ENCODE measurements at regions not wholly inside any gene's neighbourhood (a gene's known extent, or its start where the extent isn't known, plus 50 kb on each side); places are given as distances from the start of the nearest gene placed in this dataset.
A peak's percentile ranks its signal among the peaks of the same experiment; 100 is the strongest.

DNA sequence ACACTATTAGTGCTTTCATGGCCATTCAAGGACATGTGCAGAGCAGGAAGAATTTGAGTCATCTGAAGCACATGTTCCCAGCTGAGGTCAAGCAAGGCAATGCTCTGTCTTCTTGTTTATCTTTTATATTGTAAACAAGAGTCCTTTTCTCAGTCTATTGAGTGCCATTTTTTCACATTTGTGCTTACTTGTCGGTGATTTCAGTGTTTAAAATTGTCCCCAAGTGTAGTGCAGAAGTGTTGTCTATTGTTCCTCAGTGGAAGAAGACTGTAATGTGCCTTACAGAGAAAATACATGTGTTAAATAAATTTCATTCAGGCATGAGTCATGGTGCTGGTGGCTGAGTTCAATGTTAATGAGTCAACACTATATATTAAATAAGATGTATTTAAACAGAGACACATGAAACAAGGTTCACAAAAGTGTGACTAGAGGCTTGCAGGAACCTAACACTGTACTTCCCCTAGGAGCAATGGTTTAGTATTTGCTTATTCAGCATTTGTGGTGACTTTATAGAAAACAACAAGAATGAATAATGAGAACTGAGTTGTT lies 391.1 kb downstream of the LRIG3 start:
- Histone ChIP-seq H3K27ac (no peak overlapping the region), H3K36me3 (no peaks in the 10 kb centered on the region), H3K27me3 (no peaks in the 10 kb centered on the region), H3K9me3 (ENCODE audit: low read depth) (no peaks in the 10 kb centered on the region), H3K4me1 (ENCODE audit: low read depth) (no peaks in the 10 kb centered on the region), H3K4me3 (no peak overlapping the region)
- DNase-seq (ENCODE audit: low read depth in 1 of 2, low spot score in 1 of 2), result peak in 1 of 2 donors; percentile 58
- TF ChIP-seq, protein P1, sequence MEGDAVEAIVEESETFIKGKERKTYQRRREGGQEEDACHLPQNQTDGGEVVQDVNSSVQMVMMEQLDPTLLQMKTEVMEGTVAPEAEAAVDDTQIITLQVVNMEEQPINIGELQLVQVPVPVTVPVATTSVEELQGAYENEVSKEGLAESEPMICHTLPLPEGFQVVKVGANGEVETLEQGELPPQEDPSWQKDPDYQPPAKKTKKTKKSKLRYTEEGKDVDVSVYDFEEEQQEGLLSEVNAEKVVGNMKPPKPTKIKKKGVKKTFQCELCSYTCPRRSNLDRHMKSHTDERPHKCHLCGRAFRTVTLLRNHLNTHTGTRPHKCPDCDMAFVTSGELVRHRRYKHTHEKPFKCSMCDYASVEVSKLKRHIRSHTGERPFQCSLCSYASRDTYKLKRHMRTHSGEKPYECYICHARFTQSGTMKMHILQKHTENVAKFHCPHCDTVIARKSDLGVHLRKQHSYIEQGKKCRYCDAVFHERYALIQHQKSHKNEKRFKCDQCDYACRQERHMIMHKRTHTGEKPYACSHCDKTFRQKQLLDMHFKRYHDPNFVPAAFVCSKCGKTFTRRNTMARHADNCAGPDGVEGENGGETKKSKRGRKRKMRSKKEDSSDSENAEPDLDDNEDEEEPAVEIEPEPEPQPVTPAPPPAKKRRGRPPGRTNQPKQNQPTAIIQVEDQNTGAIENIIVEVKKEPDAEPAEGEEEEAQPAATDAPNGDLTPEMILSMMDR (IDR thresholded peaks at IDR 0.05; ENCODE audit: low read depth, low read length), result no peak

DNA sequence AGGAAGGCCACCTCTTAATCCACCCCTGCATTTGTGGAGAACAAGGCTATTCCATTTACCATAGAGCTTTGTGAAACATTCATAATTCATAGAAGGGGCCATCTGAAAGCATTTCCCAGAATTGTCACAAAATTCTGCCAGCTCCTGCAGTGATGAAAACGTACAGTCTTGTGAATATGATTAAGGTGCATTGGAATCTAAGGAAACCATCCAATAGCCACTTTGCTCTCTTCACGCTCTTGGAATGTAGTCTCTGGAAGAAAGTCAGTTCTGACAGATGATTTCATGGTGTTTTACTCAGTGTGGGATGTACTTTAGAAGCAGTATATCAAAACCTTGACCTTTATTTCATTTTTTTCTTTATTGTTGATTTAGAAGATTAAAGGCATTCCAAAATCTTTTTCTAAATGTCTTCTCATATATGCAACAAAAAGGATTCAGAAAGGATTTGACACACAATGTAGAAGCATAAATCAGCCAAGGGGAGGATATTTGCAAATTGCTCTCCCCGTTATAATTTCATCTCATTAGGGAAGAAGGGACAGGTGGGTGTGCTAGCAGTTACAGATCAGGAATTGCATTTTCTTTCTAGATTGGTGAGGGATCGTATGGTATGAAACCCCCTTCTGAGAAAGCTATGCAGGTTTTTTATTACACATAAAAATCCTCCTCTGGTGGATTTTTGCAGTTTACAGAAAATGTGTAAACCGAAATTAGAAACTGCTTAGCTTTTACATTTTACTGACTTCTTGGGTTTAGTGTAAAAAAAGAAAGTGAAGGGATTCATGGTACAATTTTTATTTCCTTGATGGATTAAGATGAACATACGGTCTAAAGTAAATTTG lies 390.2 kb downstream of the LRIG3 start:
- Histone ChIP-seq H3K27ac (no peak overlapping the region), H3K4me3 (no peak overlapping the region), H3K27me3 (no peaks in the 10 kb centered on the region), H3K4me1 (ENCODE audit: low read depth) (no peaks in the 10 kb centered on the region), H3K36me3 (no peaks in the 10 kb centered on the region), H3K9me3 (ENCODE audit: low read depth) (no peaks in the 10 kb centered on the region)
- peak in 1 of 2 donors; percentile 92 for DNase-seq (ENCODE audit: low read depth in 1 of 2, low spot score in 1 of 2)
- TF ChIP-seq, protein P1 (IDR thresholded peaks at IDR 0.05; ENCODE audit: low read depth, low read length), result no peak

DNA sequence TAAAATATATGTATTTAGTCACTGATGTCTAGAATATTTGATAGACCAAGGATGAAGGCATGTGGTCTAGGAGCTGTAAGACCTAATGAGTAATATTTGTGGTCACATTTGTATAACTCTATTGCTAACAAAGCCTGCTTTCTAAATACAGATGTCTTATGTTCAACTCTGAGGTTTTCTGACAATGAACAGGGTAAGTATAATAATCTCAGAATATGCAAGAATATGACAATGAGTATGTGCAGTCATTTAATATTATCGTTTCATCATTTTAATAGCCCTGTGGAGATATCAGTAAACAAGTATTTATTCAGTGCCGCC lies 389.6 kb downstream of the LRIG3 start:
- DNase-seq (ENCODE audit: low read depth in 1 of 2, low spot score in 1 of 2), result peak in 1 of 2 donors; percentile 69
- no peak overlapping the region for H3K27ac ChIP-seq
- H3K36me3 ChIP-seq, result no peaks in the 10 kb centered on the region
- TF ChIP-seq, protein P1 (IDR thresholded peaks at IDR 0.05; ENCODE audit: low read depth, low read length), result no peak
- H3K4me3 ChIP-seq, result no peak overlapping the region
- no peaks in the 10 kb centered on the region for H3K4me1 ChIP-seq (ENCODE audit: low read depth)
- H3K27me3 ChIP-seq, result no peaks in the 10 kb centered on the region
- H3K9me3 ChIP-seq (ENCODE audit: low read depth), result no peaks in the 10 kb centered on the region

DNA sequence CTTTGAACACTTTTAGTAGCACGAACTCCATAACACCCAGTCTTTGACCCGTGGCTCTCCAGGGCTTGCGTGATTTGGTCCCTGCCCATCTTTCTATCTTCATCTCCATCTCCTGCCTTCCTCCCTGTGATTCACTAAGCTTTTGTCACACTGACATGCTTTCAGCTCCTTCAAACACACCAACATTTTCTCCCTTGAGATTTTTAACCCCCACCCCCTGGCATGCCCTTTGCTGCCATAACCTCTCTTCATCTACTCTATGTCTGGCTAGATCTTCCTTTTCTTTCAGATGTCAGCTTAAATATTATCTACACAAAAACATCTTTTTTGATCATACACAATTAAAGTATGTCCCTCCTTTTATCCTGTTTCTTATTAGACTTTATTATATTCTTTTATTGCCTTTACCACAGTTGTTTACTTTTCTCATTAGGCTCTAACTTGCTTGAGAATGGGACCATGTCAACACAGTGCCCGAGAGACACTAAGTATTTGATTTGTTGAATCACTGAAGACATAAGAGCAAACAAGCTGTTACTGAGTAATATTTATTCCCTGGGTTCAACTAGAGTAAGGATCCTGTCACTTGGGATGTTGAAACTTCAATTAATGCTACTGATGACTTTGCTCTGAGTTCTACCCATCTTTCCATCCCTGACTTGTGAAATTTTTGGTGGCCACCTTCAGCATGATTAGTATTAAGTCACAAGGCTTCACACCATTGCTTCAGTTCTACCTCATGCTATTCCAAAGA lies 387.3 kb downstream of the LRIG3 start:
- Histone ChIP-seq H3K27ac (no peak overlapping the region), H3K9me3 (ENCODE audit: low read depth) (no peaks in the 10 kb centered on the region), H3K36me3 (no peaks in the 10 kb centered on the region), H3K4me3 (no peak overlapping the region), H3K27me3 (no peaks in the 10 kb centered on the region), H3K4me1 (ENCODE audit: low read depth) (no peaks in the 10 kb centered on the region)
- DNase-seq (ENCODE audit: low read depth in 1 of 2, low spot score in 1 of 2), result no peak
- TF ChIP-seq, protein P1 (IDR thresholded peaks at IDR 0.05; ENCODE audit: low read depth, low read length), result no peak

DNA sequence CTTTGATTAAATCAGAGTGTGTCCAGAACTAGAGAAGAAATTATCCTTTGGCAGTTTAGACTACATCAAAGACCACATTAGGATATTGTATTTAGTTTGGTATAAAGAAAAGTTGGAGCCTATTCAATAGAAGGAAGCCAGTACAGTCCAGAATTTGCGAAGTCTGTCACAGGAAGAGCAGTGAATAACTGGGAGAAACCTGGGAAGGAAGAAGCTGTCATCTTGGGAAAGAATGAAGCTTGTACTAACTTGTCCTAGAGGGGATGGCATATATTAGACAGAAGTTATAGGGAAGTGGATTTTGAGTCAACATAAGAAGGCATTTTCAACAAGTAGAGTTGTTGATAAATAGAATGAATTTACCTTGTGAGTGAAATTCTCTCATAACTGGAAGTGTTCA lies 386.7 kb downstream of the LRIG3 start:
- no peaks in the 10 kb centered on the region for H3K27me3 ChIP-seq
- TF ChIP-seq, protein P1 (IDR thresholded peaks at IDR 0.05; ENCODE audit: low read depth, low read length), result no peak
- DNase-seq (ENCODE audit: low read depth in 1 of 2, low spot score in 1 of 2), result no peak
- H3K9me3 ChIP-seq (ENCODE audit: low read depth), result no peaks in the 10 kb centered on the region
- H3K4me1 ChIP-seq (ENCODE audit: low read depth), result no peaks in the 10 kb centered on the region
- no peak overlapping the region for H3K27ac ChIP-seq
- no peaks in the 10 kb centered on the region for H3K36me3 ChIP-seq
- H3K4me3 ChIP-seq, result no peak overlapping the region

Measured in cardiac muscle cell (in vitro differentiated cells and primary cell).